HUES64 (cell line): ENCODE measurements at regions not wholly inside any gene's neighbourhood (a gene's known extent, or its start where the extent isn't known, plus 50 kb on each side); places are given as distances from the start of the nearest gene placed in this dataset.

Source experiments
- H3K27ac ChIP-seq: 2 replicates; pipeline ENCODE4 v1.7.0; 2013; ENCODE audit warnings: low read depth, low read length, inconsistent platforms
- H3K27me3 ChIP-seq: 2 replicates; pipeline ENCODE4 v1.6.1; 2013; ENCODE audit warnings: mild to moderate bottlenecking, low read length; ENCODE audit not compliant: insufficient read depth
- H3K36me3 ChIP-seq: 2 replicates; pipeline ENCODE4 v1.6.1; 2013; ENCODE audit warnings: mild to moderate bottlenecking, low read length; ENCODE audit not compliant: insufficient read depth
- H3K4me1 ChIP-seq: 2 replicates; pipeline ENCODE4 v1.6.1; 2013; ENCODE audit warnings: mild to moderate bottlenecking, low read length, moderate library complexity; ENCODE audit not compliant: insufficient read depth
- H3K4me3 ChIP-seq: 2 replicates; pipeline ENCODE4 v1.5.1; 2013; ENCODE audit warnings: mild to moderate bottlenecking, low read length, moderate library complexity
- H3K9ac ChIP-seq: 2 replicates; pipeline ENCODE4 v1.6.1; 2013; ENCODE audit warnings: mild to moderate bottlenecking, low read depth, low read length
- H3K9me3 ChIP-seq: 2 replicates; pipeline ENCODE4 v1.6.1; 2013; ENCODE audit warnings: low read depth, low read length; ENCODE audit not compliant: insufficient read depth
- WGBS: fragments of 150-250, 120-280 bp; methylation state at CpG from one replicate; pipeline ENCODE4 v1.1.7; 2013; ENCODE audit warnings: missing lambda C conversion rate; 5-methylcytosine and 5-hydroxymethylcytosine counted together

GRCh38 chr3:168865022-168865551, 769.4 kb upstream of the GOLIM4 start:
- no peak overlapping the region for H3K4me3 ChIP-seq
- H3K9me3 ChIP-seq: no peaks in the 10 kb centered on the region
- H3K27ac ChIP-seq: no peak overlapping the region
- peaks cover 5% of the 10 kb centered on the region; the same call in 1 of the 2 replicates for H3K4me1 ChIP-seq
- no peaks in the 10 kb centered on the region for H3K36me3 ChIP-seq
- no CpG with 5 or more reads among the region's 1 CpG for WGBS
- H3K27me3 ChIP-seq: no peaks in the 10 kb centered on the region
- H3K9ac ChIP-seq: no peak overlapping the region

- Histone ChIP-seq H3K9ac (no peak overlapping the region), H3K36me3 (no peaks in the 10 kb centered on the region), H3K9me3 (no peaks in the 10 kb centered on the region), H3K27me3 (no peaks in the 10 kb centered on the region), H3K4me1 (peaks cover 5% of the 10 kb centered on the region; the same call in 1 of the 2 replicates), H3K27ac (no peak overlapping the region), H3K4me3 (no peak overlapping the region)
- 74% methylated on average over 12 of the region's 14 CpGs for whole genome bisulfite sequencing
Observed at GRCh38 chr3:168864107-168865021, 768.6 kb upstream of the GOLIM4 start.

DNA sequence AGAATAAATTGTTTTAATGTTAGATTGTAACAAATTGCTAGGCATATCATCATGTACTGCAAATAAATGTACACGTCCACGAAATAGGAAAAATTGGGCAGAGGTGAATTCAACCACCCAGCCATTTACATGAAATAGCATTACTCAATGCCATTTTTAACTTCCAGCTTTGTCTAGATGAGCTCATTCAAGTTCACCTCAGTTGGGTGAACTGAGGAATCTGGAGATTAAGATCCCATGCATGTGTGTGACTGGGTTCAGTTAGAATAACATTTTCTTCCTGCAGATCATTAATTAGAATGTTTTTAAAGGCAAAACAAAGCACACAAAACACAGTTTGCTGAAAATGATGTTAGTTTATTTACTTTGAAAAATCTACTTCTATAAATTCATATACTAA, 767.8 kb upstream of the GOLIM4 start:
- Histone ChIP-seq H3K9ac (no peak overlapping the region), H3K9me3 (no peaks in the 10 kb centered on the region), H3K4me3 (no peak overlapping the region), H3K36me3 (no peaks in the 10 kb centered on the region), H3K27ac (no peak overlapping the region), H3K4me1 (peaks cover 5% of the 10 kb centered on the region; the same call in 1 of the 2 replicates), H3K27me3 (no peaks in the 10 kb centered on the region)
- 91% methylated on average over 2 of the region's 2 CpGs for WGBS

GRCh38 chr3:168862466-168862865, 766.7 kb upstream of the GOLIM4 start:
- Histone ChIP-seq H3K36me3 (no peaks in the 10 kb centered on the region), H3K27ac (no peak overlapping the region), H3K4me1 (peaks cover 5% of the 10 kb centered on the region; the same call in 1 of the 2 replicates), H3K9ac (no peak overlapping the region), H3K4me3 (no peak overlapping the region), H3K27me3 (no peaks in the 10 kb centered on the region), H3K9me3 (no peaks in the 10 kb centered on the region)
- 90% methylated on average over 1 of the region's 1 CpG for WGBS

DNA sequence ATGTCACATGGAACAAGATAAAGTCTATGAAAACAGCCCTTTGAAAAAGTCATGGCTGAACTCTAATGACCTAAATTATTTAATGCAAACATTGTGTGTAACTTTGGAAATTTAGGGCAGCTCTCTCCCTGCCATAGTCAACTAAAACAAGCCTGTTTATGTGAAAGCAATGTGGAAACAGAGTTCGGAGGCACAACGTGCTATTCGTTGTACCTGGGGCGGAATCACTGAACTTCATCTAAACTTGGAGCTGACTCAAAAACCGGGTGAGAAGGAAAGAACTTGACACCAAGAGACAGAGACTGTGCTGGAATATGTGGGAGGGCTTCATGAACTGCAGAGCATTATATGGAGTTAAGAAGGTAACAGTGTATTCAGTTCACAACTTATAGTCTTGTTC, 764.9 kb upstream of the GOLIM4 start:
- H3K4me1 ChIP-seq: peaks cover 5% of the 10 kb centered on the region; the same call in 1 of the 2 replicates

DNA sequence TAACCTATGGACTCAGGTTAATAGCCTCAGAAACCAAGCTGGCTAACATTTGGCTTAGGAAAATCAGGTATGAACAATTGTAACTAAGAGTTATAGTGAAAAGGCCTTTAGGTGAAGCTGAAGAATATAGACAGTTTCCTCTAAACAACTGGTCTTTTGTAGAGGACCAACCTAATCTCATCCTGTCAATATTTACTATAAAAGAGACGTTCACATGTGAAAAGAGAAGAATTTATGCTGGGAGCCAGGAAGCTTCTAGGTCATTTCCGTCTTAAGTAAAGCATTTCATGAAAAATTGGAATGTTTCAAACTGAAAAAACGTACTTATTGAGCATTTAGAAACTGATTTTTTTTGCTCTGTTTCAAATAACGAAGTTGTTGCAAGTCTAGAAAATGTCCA, 764.3 kb upstream of the GOLIM4 start:
- Histone ChIP-seq H3K4me1 (peaks cover 5% of the 10 kb centered on the region; the same call in 1 of the 2 replicates), H3K9me3 (peaks cover 4% of the 10 kb centered on the region; the same call in 1 of the 2 replicates), H3K36me3 (no peaks in the 10 kb centered on the region), H3K27me3 (no peaks in the 10 kb centered on the region), H3K27ac (no peak overlapping the region), H3K9ac (no peak overlapping the region), H3K4me3 (no peak overlapping the region)
- WGBS: 91% methylated on average over 4 of the region's 4 CpGs

More for the DNA sequence above, 764.9 kb upstream of the GOLIM4 start:
- Histone ChIP-seq H3K9me3 (peaks cover 4% of the 10 kb centered on the region; the same call in 1 of the 2 replicates), H3K27me3 (no peaks in the 10 kb centered on the region), H3K4me3 (no peak overlapping the region), H3K27ac (no peak overlapping the region), H3K36me3 (no peaks in the 10 kb centered on the region), H3K9ac (no peak overlapping the region)
- WGBS: 95% methylated on average over 5 of the region's 5 CpGs

DNA sequence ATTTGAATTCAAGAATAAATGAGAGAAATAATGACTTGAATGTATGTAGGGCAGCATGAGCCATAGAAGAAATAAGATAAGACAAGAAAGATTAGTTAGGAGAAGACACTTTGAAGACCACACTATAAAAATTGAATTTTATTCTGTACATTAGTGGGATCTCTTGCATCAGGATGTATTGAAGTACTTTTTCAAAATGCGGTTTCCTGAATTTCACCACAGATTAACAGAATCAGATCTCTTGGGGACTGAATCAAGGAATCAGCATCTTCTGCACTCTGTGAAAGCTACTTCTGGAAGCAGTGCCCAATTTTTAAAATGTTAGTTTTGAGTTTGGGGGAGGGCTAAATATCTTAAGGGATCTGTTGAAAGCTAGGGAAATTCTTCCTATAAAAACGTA, 763.9 kb upstream of the GOLIM4 start:
- 88% methylated on average over 2 of the region's 2 CpGs for WGBS
- no peaks in the 10 kb centered on the region for H3K27me3 ChIP-seq
- no peaks in the 10 kb centered on the region for H3K36me3 ChIP-seq
- H3K9me3 ChIP-seq: peaks cover 4% of the 10 kb centered on the region; the same call in 1 of the 2 replicates
- H3K9ac ChIP-seq: no peak overlapping the region
- no peak overlapping the region for H3K27ac ChIP-seq
- 0 out of 2 replicates have a peak, but pooled peaks cover 2% of the 10 kb centered on the region for H3K4me1 ChIP-seq
- H3K4me3 ChIP-seq: no peak overlapping the region

- no peaks in the 10 kb centered on the region for H3K4me1 ChIP-seq
- 90% methylated on average over 4 of the region's 4 CpGs for WGBS
- no peaks in the 10 kb centered on the region for H3K36me3 ChIP-seq
- no peak overlapping the region for H3K4me3 ChIP-seq
- no peak overlapping the region for H3K27ac ChIP-seq
- peaks cover 4% of the 10 kb centered on the region; the same call in 1 of the 2 replicates for H3K9me3 ChIP-seq
- no peak overlapping the region for H3K9ac ChIP-seq
- no peaks in the 10 kb centered on the region for H3K27me3 ChIP-seq
Observed at GRCh38 chr3:168859143-168859542, 763.4 kb upstream of the GOLIM4 start.

GRCh38 chr3:168858327-168858726, 762.6 kb upstream of the GOLIM4 start:
- Histone ChIP-seq H3K27ac (no peak overlapping the region), H3K9me3 (peaks cover 4% of the 10 kb centered on the region; the same call in 1 of the 2 replicates), H3K27me3 (no peaks in the 10 kb centered on the region), H3K4me1 (no peaks in the 10 kb centered on the region), H3K9ac (no peak overlapping the region), H3K4me3 (no peak overlapping the region), H3K36me3 (no peaks in the 10 kb centered on the region)
- WGBS: 97% methylated on average over 3 of the region's 3 CpGs

GRCh38 chr3:168850109-168850508, 754.4 kb upstream of the GOLIM4 start:
- no peaks in the 10 kb centered on the region for H3K27me3 ChIP-seq
- no peaks in the 10 kb centered on the region; the same call in 1 of the 2 replicates for H3K4me1 ChIP-seq
- H3K36me3 ChIP-seq: no peaks in the 10 kb centered on the region
- H3K9me3 ChIP-seq: no peaks in the 10 kb centered on the region
- no peak overlapping the region for H3K4me3 ChIP-seq
- H3K9ac ChIP-seq: no peak overlapping the region
- no peak overlapping the region for H3K27ac ChIP-seq

DNA sequence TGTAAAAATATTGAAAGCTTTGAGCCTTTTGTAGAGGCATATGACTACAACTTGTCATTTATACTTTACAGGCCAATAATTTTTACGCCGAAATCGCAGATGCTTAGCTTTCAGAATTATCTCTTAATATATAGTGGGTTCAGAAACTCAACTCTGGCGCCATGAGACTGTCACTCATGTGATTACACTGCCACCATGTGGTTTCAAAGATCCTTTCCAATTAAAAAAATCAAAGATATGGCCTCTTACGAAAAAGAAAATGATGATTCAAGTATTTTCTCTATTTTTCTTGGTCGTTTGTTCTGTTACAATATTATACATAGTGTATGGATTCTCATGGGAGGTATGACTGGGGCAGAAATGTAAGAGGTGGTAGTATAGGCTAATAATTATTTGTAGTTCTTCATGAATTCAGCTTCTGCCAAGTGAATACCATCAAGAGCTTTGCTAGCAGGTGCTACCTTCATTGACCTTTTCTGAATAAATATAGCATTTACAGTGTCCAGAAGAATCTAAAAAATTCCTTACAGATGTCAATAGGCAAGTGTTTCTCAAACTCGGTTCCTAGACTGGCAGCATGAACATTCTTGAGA, 751.7 kb upstream of the GOLIM4 start:
- H3K36me3 ChIP-seq: no peaks in the 10 kb centered on the region
- no peak overlapping the region for H3K27ac ChIP-seq
- H3K27me3 ChIP-seq: no peaks in the 10 kb centered on the region
- no peaks in the 10 kb centered on the region for H3K9me3 ChIP-seq
- no peak overlapping the region for H3K4me3 ChIP-seq
- 46% methylated on average over 6 of the region's 7 CpGs for WGBS
- no peak overlapping the region for H3K9ac ChIP-seq
- H3K4me1 ChIP-seq: peaks cover 16% of the 10 kb centered on the region; the same call in 1 of the 2 replicates
